ENCODE measurements at regions not wholly inside any gene's neighbourhood (a gene's known extent, or its start where the extent isn't known, plus 50 kb on each side); places are given as distances from the start of the nearest gene placed in this dataset.

DNA sequence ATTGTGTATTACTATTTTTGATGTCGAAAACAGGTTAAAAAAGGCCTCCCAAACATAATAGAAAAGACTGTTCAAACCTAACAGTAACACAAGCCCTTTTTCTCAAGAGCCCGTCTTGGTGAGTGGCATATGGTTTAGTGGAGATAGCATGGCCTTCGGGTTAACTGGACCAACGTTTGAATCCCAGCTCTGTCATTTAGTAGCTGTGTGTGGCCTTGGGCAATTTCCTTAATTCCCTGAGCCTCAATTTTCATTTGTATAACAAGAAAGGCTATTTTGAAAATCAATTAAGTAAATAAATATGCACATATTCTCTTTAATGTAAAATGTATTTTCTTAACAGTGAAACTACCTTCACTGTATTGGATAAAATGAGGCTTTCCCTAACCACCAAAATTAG, 62.3 kb downstream of the HELT start:
- TF ChIP-seq, protein P1, sequence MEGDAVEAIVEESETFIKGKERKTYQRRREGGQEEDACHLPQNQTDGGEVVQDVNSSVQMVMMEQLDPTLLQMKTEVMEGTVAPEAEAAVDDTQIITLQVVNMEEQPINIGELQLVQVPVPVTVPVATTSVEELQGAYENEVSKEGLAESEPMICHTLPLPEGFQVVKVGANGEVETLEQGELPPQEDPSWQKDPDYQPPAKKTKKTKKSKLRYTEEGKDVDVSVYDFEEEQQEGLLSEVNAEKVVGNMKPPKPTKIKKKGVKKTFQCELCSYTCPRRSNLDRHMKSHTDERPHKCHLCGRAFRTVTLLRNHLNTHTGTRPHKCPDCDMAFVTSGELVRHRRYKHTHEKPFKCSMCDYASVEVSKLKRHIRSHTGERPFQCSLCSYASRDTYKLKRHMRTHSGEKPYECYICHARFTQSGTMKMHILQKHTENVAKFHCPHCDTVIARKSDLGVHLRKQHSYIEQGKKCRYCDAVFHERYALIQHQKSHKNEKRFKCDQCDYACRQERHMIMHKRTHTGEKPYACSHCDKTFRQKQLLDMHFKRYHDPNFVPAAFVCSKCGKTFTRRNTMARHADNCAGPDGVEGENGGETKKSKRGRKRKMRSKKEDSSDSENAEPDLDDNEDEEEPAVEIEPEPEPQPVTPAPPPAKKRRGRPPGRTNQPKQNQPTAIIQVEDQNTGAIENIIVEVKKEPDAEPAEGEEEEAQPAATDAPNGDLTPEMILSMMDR (IDR thresholded peaks at IDR 0.05) = no peak
- TF ChIP-seq POLR2A (IDR thresholded peaks at IDR 0.05) = no peak

All from prostate gland (tissue), 2 donors.